ENCODE measurements at regions not wholly inside any gene's neighbourhood (a gene's known extent, or its start where the extent isn't known, plus 50 kb on each side); places are given as distances from the start of the nearest gene placed in this dataset.
A peak's percentile ranks its signal among the peaks of the same experiment; 100 is the strongest.

DNA sequence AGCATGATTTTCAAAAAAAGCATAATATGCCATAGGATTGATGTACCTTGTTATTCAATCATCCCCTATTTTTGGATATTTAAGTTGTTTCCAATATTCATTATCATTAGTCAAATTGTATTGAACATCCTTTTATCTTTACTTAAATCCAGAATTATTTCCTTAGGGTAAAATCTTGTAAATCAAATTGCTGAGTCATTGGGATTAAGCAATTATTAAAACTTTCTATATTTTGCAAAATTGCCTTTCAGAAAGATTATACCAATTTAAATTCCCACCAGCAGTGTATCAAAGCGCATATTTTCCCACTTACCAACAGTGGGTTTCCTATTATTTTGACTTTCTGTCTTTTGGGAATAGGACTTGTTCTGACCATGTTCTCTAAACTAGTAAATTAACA, 159.3 kb downstream of the SS18 start:
- ATAC-seq, result no peak
- ChIA-PET CTCF (no interaction called here), POLR2A (no interaction called here)
- Histone ChIP-seq H3K27me3 (ENCODE audit: control insufficient read depth in 2 of 2, insufficient read depth in 2 of 2, low read length in 2 of 2) (no peaks in the 10 kb centered on the region), H3K27ac (ENCODE audit: low read depth, low read length) (no peak overlapping the region), H3K4me1 (ENCODE audit: control insufficient read depth in 2 of 2, insufficient read depth in 2 of 2, low read length in 2 of 2) (no peaks in the 10 kb centered on the region), H3K4me3 (ENCODE audit: low read length) (no peak overlapping the region), H3K9me3 (ENCODE audit: control insufficient read depth in 2 of 3, low read length in 3 of 3) (no peaks in the 10 kb centered on the region), H3K36me3 (ENCODE audit: control insufficient read depth in 2 of 3, insufficient read depth in 3 of 3, low read length in 3 of 3) (no peaks in the 10 kb centered on the region)
- no peak overlapping the region for H3K4me3 Mint-ChIP-seq
- intact Hi-C loops (cut with micrococcal nuclease), result no loop called here
- no peak for DNase-seq
- no peaks in the 10 kb centered on the region for H3K4me1 Mint-ChIP-seq
- H3K27me3 Mint-ChIP-seq, result peaks cover 0 to 16% (median 8%) of the 10 kb centered on the region in 5 donors
- H3K36me3 Mint-ChIP-seq, result no peaks in the 10 kb centered on the region
- no peak overlapping the region for H3K27ac Mint-ChIP-seq
- H3K9me3 Mint-ChIP-seq, result peaks cover 0 to 2% (median 0%) of the 10 kb centered on the region in 11 donors

DNA sequence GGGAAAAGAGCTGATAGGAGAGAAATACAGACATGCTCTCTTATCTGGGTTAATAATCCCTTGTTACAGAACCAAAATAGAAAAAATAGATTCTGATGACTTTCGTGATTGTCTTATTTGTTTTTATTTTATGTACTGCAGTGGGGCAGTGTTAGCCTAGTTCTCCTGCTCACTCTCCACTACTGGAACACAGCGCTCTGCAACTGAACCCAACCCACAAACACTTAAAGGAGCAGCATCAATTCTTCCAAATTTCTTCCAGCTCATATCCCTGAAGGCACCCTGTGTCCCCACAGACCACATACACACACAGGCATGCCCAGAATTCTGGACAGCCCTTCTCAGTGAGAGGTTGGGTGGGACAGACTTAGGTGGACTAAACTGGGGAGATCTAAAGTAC, 160.6 kb downstream of the SS18 start:
- no peaks in the 10 kb centered on the region for H3K4me1 Mint-ChIP-seq

DNA sequence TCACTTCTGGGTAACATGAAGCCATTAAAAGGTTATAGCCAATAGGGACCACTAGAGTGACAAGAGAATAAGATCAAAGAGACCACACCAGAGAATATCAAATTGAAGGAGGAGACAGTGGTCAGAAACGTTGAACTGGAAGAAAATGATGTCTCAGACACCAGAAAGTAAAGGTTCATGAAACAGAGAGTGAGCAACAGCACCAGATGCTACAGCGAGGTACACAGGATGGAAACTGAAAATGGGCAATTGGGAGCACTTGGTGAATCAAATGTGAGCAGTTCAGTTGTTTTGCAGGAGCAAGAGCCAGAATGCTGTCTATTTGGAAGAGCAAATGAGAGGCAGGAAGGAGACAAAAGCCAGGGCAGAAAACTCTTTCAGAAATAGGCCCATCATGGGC, 162.6 kb downstream of the SS18 start:
- H3K27ac ChIP-seq (ENCODE audit: low read depth, low read length), result no peak overlapping the region
- Mint-ChIP-seq H3K4me3 (no peak overlapping the region), H3K27me3 (peaks cover 0 to 15% (median 4%) of the 10 kb centered on the region in 5 donors), H3K27ac (no peak overlapping the region), H3K4me1 (no peaks in the 10 kb centered on the region), H3K36me3 (no peaks in the 10 kb centered on the region), H3K9me3 (no peaks in the 10 kb centered on the region)
- H3K4me1 ChIP-seq (ENCODE audit: control insufficient read depth in 2 of 2, insufficient read depth in 2 of 2, low read length in 2 of 2), result no peaks in the 10 kb centered on the region
- ChIA-PET POLR2A (no interaction called here), CTCF (no interaction called here)
- H3K9me3 ChIP-seq (ENCODE audit: control insufficient read depth in 2 of 3, low read length in 3 of 3), result no peaks in the 10 kb centered on the region
- no peak overlapping the region for H3K4me3 ChIP-seq (ENCODE audit: low read length)
- ATAC-seq, result no peak
- intact Hi-C loops (cut with micrococcal nuclease), result no loop called here
- DNase-seq, result no peak
- H3K36me3 ChIP-seq (ENCODE audit: control insufficient read depth in 2 of 3, insufficient read depth in 3 of 3, low read length in 3 of 3), result no peaks in the 10 kb centered on the region
- no peaks in the 10 kb centered on the region for H3K27me3 ChIP-seq (ENCODE audit: control insufficient read depth in 2 of 2, insufficient read depth in 2 of 2, low read length in 2 of 2)

More for the DNA sequence above, 160.6 kb downstream of the SS18 start:
- H3K36me3 Mint-ChIP-seq, result no peaks in the 10 kb centered on the region
- no peak overlapping the region for H3K4me3 Mint-ChIP-seq
- Histone ChIP-seq H3K27ac (ENCODE audit: low read depth, low read length) (no peak overlapping the region), H3K36me3 (ENCODE audit: control insufficient read depth in 2 of 3, insufficient read depth in 3 of 3, low read length in 3 of 3) (no peaks in the 10 kb centered on the region), H3K4me1 (ENCODE audit: control insufficient read depth in 2 of 2, insufficient read depth in 2 of 2, low read length in 2 of 2) (no peaks in the 10 kb centered on the region), H3K4me3 (ENCODE audit: low read length) (no peak overlapping the region), H3K27me3 (ENCODE audit: control insufficient read depth in 2 of 2, insufficient read depth in 2 of 2, low read length in 2 of 2) (no peaks in the 10 kb centered on the region), H3K9me3 (ENCODE audit: control insufficient read depth in 2 of 3, low read length in 3 of 3) (no peaks in the 10 kb centered on the region)
- H3K27ac Mint-ChIP-seq, result no peak overlapping the region
- ATAC-seq, result no peak
- DNase-seq, result no peak
- intact Hi-C loops (cut with micrococcal nuclease), result no loop called here
- H3K9me3 Mint-ChIP-seq, result no peaks in the 10 kb centered on the region
- ChIA-PET POLR2A (no interaction called here), CTCF (interaction anchor here (0.7 kb wide), 1 partner anchor 407 kb away, joined by 4 read pairs; no protein-coding TSS in a partner anchor)
- peaks cover 0 to 15% (median 4%) of the 10 kb centered on the region in 5 donors for H3K27me3 Mint-ChIP-seq

DNA sequence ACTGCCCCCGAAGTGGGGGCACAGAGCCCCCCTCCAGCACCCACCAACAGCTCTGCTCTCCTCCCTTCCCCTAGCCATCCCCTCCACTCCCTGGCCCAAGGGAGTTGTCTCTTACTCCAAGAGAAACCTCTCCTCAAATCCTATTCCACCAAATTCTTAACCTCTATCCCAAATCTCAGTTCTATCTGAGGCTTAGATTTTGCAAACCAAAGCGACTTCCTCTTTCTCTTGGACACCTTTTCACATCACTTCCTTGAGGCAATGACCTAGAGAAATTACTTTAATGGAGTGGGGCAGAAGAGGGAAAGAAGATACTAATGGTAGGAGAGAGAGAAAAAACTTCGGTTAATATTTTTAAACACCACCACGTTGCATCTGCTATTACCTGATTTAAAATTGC, 167.2 kb downstream of the SS18 start:
- no peaks in the 10 kb centered on the region for H3K9me3 ChIP-seq (ENCODE audit: control insufficient read depth in 2 of 3, low read length in 3 of 3)
- ChIA-PET CTCF (no interaction called here), POLR2A (no interaction called here)
- H3K36me3 ChIP-seq (ENCODE audit: control insufficient read depth in 2 of 3, insufficient read depth in 3 of 3, low read length in 3 of 3), result no peaks in the 10 kb centered on the region
- no peak overlapping the region for H3K4me3 ChIP-seq (ENCODE audit: low read length)
- intact Hi-C loops (cut with micrococcal nuclease), result no loop called here
- Mint-ChIP-seq H3K4me3 (no peak overlapping the region), H3K4me1 (peaks cover 0 to 3% (median 0%) of the 10 kb centered on the region in 7 donors), H3K27me3 (peaks cover 0 to 5% (median 0%) of the 10 kb centered on the region in 5 donors), H3K36me3 (no peaks in the 10 kb centered on the region), H3K9me3 (peaks cover 0 to 2% (median 0%) of the 10 kb centered on the region in 11 donors), H3K27ac (no peak overlapping the region)
- no peaks in the 10 kb centered on the region for H3K27me3 ChIP-seq (ENCODE audit: control insufficient read depth in 2 of 2, insufficient read depth in 2 of 2, low read length in 2 of 2)
- H3K4me1 ChIP-seq (ENCODE audit: control insufficient read depth in 2 of 2, insufficient read depth in 2 of 2, low read length in 2 of 2), result no peaks in the 10 kb centered on the region
- no peak overlapping the region for H3K27ac ChIP-seq (ENCODE audit: low read depth, low read length)
- ATAC-seq (no peak), DNase-seq (no peak)

DNA sequence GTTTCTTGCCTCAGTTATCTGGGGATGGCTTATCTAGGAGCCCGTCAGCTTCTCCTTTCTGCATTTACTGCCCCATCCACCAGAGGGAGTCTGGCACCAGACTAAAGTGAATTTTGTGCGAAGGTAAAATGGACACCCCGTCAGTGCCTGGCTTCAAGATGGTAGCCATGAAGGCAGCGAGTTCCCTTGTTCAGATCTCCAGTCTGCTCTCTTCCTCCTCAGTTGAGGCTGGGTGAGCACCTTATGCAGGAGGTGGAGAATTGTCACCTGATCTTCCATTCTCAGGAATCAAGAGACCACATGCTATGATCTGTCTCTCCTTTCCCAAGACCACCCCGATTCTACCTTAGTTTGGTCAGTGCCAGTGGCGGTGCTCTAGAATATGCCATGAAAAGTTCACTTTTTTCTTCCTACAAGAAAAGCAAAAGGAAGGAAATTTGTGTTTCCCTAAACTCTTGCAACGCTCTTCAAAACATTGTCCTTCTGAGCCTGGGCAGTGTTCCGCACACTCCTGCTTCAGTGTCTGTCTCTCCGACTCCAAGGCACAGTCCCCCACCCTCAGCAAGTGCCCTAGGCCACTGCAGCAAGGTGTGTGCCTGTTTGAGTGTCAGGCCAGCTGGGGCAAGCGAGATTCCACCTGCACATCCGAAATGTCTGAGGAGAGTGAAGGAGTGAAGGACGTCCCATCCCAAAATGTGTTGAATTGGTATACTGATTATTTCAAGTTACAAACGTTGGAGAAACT, 168.6 kb downstream of the SS18 start:
- POLR2A ChIA-PET, result no interaction called here
- CTCF ChIA-PET, result interaction anchor here (0.7 to 1.3 kb wide), 2 partner anchors 19 to 419 kb away, joined by 3 read pairs; no protein-coding TSS in a partner anchor
- peaks cover 0 to 3% (median 0%) of the 10 kb centered on the region in 7 donors for H3K4me1 Mint-ChIP-seq

DNA sequence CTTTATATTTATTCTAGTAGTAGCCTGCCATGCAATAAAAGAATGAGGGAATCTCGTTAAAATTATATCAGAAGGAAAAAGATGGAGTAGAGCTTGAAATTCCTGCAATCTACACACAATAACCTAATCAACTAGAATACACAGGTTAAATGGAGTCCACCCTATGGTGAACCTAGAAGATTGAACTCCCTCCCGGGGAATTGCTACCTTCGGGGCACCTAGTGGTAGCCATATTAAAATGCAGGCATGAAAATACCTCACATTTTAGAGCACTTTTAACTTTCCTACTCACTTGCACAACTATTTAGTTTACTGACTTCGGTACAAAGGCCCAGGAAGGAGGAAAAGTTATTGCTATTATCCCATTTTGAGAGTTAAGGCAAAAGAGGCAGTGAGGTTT, 174.5 kb downstream of the SS18 start:
- Histone ChIP-seq H3K27ac (ENCODE audit: low read depth, low read length) (no peak overlapping the region), H3K4me1 (ENCODE audit: control insufficient read depth in 2 of 2, insufficient read depth in 2 of 2, low read length in 2 of 2) (no peaks in the 10 kb centered on the region), H3K36me3 (ENCODE audit: control insufficient read depth in 2 of 3, insufficient read depth in 3 of 3, low read length in 3 of 3) (no peaks in the 10 kb centered on the region), H3K4me3 (ENCODE audit: low read length) (no peak overlapping the region), H3K9me3 (ENCODE audit: control insufficient read depth in 2 of 3, low read length in 3 of 3) (no peaks in the 10 kb centered on the region), H3K27me3 (ENCODE audit: control insufficient read depth in 2 of 2, insufficient read depth in 2 of 2, low read length in 2 of 2) (peaks cover 0 to 2% of the 10 kb centered on the region in 2 donors)
- no peak for DNase-seq
- Mint-ChIP-seq H3K4me1 (no peaks in the 10 kb centered on the region), H3K36me3 (no peaks in the 10 kb centered on the region), H3K27me3 (peaks cover 4 to 14% (median 5%) of the 10 kb centered on the region in 5 donors), H3K4me3 (no peak overlapping the region), H3K9me3 (no peaks in the 10 kb centered on the region), H3K27ac (no peak overlapping the region)
- intact Hi-C loops (cut with micrococcal nuclease), result no loop called here
- CTCF ChIA-PET, result no interaction called here
- no peak for ATAC-seq
- POLR2A ChIA-PET, result no interaction called here

More for the DNA sequence above, 168.6 kb downstream of the SS18 start:
- intact Hi-C loops (cut with micrococcal nuclease), result loop anchor here (1.0 to 2.0 kb wide), 4 partner anchors 204 to 415 kb away; no protein-coding TSS in a partner anchor
- Mint-ChIP-seq H3K9me3 (peaks cover 0 to 2% (median 0%) of the 10 kb centered on the region in 11 donors), H3K27ac (peak overlapping the region in 1 of 9 donors; percentile 28), H3K27me3 (peaks cover 0 to 9% (median 1%) of the 10 kb centered on the region in 5 donors), H3K36me3 (no peaks in the 10 kb centered on the region), H3K4me3 (no peak overlapping the region)
- no peaks in the 10 kb centered on the region for H3K9me3 ChIP-seq (ENCODE audit: control insufficient read depth in 2 of 3, low read length in 3 of 3)
- DNase-seq (peak in 6 of 9 donors; percentile 10 to 44 (median 28)), ATAC-seq (peak; percentile 69)
- H3K36me3 ChIP-seq (ENCODE audit: control insufficient read depth in 2 of 3, insufficient read depth in 3 of 3, low read length in 3 of 3), result no peaks in the 10 kb centered on the region
- no peaks in the 10 kb centered on the region for H3K27me3 ChIP-seq (ENCODE audit: control insufficient read depth in 2 of 2, insufficient read depth in 2 of 2, low read length in 2 of 2)
- H3K27ac ChIP-seq (ENCODE audit: low read depth, low read length), result no peak overlapping the region
- no peaks in the 10 kb centered on the region for H3K4me1 ChIP-seq (ENCODE audit: control insufficient read depth in 2 of 2, insufficient read depth in 2 of 2, low read length in 2 of 2)
- no peak overlapping the region for H3K4me3 ChIP-seq (ENCODE audit: low read length)

DNA sequence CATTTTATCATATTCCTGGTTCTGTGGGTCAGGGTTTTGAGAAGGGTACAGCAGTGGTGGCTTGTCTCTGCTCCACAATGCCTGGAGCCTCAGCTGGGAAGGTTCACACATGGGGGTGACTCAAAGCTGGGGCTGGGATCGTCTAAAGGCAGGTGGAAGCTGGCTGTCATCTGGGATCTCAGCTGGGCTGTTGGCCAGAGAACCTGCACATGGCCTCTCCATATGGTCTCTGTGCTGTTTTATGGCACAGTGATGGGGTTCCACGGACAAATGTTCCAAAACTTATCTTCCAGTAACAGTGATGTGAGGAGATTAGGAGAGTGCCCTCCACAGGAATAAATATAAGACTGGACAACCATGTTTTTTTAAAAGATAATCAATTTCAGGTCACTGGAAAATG, 191.4 kb downstream of the SS18 start:
- H3K27me3 ChIP-seq (ENCODE audit: control insufficient read depth in 2 of 2, insufficient read depth in 2 of 2, low read length in 2 of 2), result no peaks in the 10 kb centered on the region
- intact Hi-C loops (cut with micrococcal nuclease), result loop anchor here in 1 of 2 donors (10.0 kb wide), 1 partner anchor 1534 kb away; no protein-coding TSS in a partner anchor
- CTCF ChIA-PET, result no interaction called here
- no peak overlapping the region for H3K4me3 ChIP-seq (ENCODE audit: low read length)
- no peaks in the 10 kb centered on the region for H3K4me1 ChIP-seq (ENCODE audit: control insufficient read depth in 2 of 2, insufficient read depth in 2 of 2, low read length in 2 of 2)
- peaks cover 0 to 3% (median 0%) of the 10 kb centered on the region in 5 donors for H3K36me3 Mint-ChIP-seq
- DNase-seq, result no peak
- peaks cover 0 to 4% (median 0%) of the 10 kb centered on the region in 7 donors for H3K4me1 Mint-ChIP-seq
- H3K9me3 ChIP-seq (ENCODE audit: control insufficient read depth in 2 of 3, low read length in 3 of 3), result no peaks in the 10 kb centered on the region
- H3K27ac Mint-ChIP-seq, result no peak overlapping the region
- no peak overlapping the region for H3K4me3 Mint-ChIP-seq
- peaks cover 5 to 17% (median 6%) of the 10 kb centered on the region in 5 donors for H3K27me3 Mint-ChIP-seq
- no peak overlapping the region for H3K27ac ChIP-seq (ENCODE audit: low read depth, low read length)
- no peaks in the 10 kb centered on the region for H3K36me3 ChIP-seq (ENCODE audit: control insufficient read depth in 2 of 3, insufficient read depth in 3 of 3, low read length in 3 of 3)
- POLR2A ChIA-PET, result no interaction called here
- H3K9me3 Mint-ChIP-seq, result peaks cover 0 to 25% (median 6%) of the 10 kb centered on the region in 11 donors
- ATAC-seq, result no peak

Measured in naive thymus-derived CD4-positive, alpha-beta T cell (primary cell).